Transverse colon (tissue), 4 donors: ENCODE measurements at regions not wholly inside any gene's neighbourhood (a gene's known extent, or its start where the extent isn't known, plus 50 kb on each side); places are given as distances from the start of the nearest gene placed in this dataset.

ENCODE experiments used
- EP300 ChIP-seq: sonication (generic); formaldehyde crosslinking; IDR thresholded peaks from one replicate; pipeline ENCODE4 v1.6.1; 2017; ENCODE audit warnings: antibody characterized with exemption, low read depth
- POLR2A ChIP-seq: fragments of 450-650 bp; IDR thresholded peaks from one replicate; pipeline ENCODE4 v1.6.1; 2016; ENCODE audit warnings: antibody characterized with exemption, mild to moderate bottlenecking, moderate library complexity
- POLR2AphosphoS5 ChIP-seq, 3 donors: sonication (generic); formaldehyde crosslinking; IDR thresholded peaks; one replicate each; pipeline ENCODE4 v1.6.1; 2016; ENCODE audit warnings: antibody characterized with exemption in 3 of 3
- TF ChIP-seq, protein P1 (sequence below), 5 experiments: fragments of 200-600 bp in 3 of 5; fragments of 450-650 bp in 2 of 5; sonication (generic) in 3 of 5; IDR thresholded peaks; 1 replicate in 2 of 5; 2 replicates in 3 of 5; pipeline ENCODE4 v1.5.1; 2016 to 2017; ENCODE audit warnings: antibody characterized with exemption in 5 of 5, inconsistent platforms in 3 of 5, mild to moderate bottlenecking in 2 of 5, moderate library complexity in 1 of 5

- TF ChIP-seq POLR2A (no peak), POLR2AphosphoS5 (IDR thresholded peaks at IDR 0.05) (no peak), EP300 (no peak)
- TF ChIP-seq, protein P1, sequence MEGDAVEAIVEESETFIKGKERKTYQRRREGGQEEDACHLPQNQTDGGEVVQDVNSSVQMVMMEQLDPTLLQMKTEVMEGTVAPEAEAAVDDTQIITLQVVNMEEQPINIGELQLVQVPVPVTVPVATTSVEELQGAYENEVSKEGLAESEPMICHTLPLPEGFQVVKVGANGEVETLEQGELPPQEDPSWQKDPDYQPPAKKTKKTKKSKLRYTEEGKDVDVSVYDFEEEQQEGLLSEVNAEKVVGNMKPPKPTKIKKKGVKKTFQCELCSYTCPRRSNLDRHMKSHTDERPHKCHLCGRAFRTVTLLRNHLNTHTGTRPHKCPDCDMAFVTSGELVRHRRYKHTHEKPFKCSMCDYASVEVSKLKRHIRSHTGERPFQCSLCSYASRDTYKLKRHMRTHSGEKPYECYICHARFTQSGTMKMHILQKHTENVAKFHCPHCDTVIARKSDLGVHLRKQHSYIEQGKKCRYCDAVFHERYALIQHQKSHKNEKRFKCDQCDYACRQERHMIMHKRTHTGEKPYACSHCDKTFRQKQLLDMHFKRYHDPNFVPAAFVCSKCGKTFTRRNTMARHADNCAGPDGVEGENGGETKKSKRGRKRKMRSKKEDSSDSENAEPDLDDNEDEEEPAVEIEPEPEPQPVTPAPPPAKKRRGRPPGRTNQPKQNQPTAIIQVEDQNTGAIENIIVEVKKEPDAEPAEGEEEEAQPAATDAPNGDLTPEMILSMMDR (IDR thresholded peaks at IDR 0.05), result no peak
These were observed 259.8 kb downstream of the NDUFS4 start for GRCh38 chr5:53820119-53820801.
